Thymus (tissue), 11 donors: ENCODE measurements at regions not wholly inside any gene's neighbourhood (a gene's known extent, or its start where the extent isn't known, plus 50 kb on each side); places are given as distances from the start of the nearest gene placed in this dataset.

Source experiments
- DNase-seq, 9 donors: peaks; one replicate each; pipeline ENCODE4 v3.0.0-alpha.2; 2013; ENCODE audit warnings: low spot score in 9 of 9, low read depth in 6 of 9, missing footprints in 1 of 9
- H3K27ac ChIP-seq, 2 donors: one replicate each; pipeline ENCODE4 v1.5.1; 2013; ENCODE audit warnings: control low read depth in 1 of 2, low read depth in 1 of 2, low read length in 1 of 2, mild to moderate bottlenecking in 1 of 2, moderate library complexity in 1 of 2
- H3K27me3 ChIP-seq, 2 donors: one replicate each; pipeline ENCODE4 v1.5.1; 2013; ENCODE audit warnings: low read length in 1 of 2; ENCODE audit not compliant: control insufficient read depth in 2 of 2, insufficient read depth in 1 of 2
- H3K36me3 ChIP-seq, 2 donors: one replicate each; pipeline ENCODE4 v1.5.1; 2013; ENCODE audit warnings: low read length in 1 of 2, mild to moderate bottlenecking in 1 of 2, moderate library complexity in 1 of 2; ENCODE audit not compliant: control insufficient read depth in 2 of 2, insufficient read depth in 2 of 2
- H3K4me1 ChIP-seq, 2 donors: one replicate each; pipeline ENCODE4 v1.5.1; 2013; ENCODE audit warnings: low read length in 2 of 2; ENCODE audit not compliant: control insufficient read depth in 2 of 2, insufficient read depth in 2 of 2
- H3K4me3 ChIP-seq, 2 donors: one replicate each; pipeline ENCODE4 v1.5.1; 2013; ENCODE audit warnings: low read length in 2 of 2, control low read depth in 1 of 2, mild to moderate bottlenecking in 1 of 2
- H3K9me3 ChIP-seq, 2 donors: one replicate each; pipeline ENCODE4 v1.5.1; 2013; ENCODE audit warnings: low read length in 1 of 2, mild to moderate bottlenecking in 1 of 2; ENCODE audit not compliant: control insufficient read depth in 2 of 2, insufficient read depth in 1 of 2
- WGBS: extraction: QIAGEN DNeasy Blood & Tissue Kit; methylation state at CpG from one replicate; pipeline ENCODE4 v1.1.7; 2013; 5-methylcytosine and 5-hydroxymethylcytosine counted together
- donor health status: healthy.

GRCh38 chr7:17678896-17679295 is 261.4 kb downstream of the SNX13 start:
- no peaks in the 10 kb centered on the region for H3K9me3 ChIP-seq
- H3K36me3 ChIP-seq, result no peaks in the 10 kb centered on the region
- 98% methylated on average over 2 of the region's 2 CpGs for WGBS
- DNase-seq, result no peak
- no peaks in the 10 kb centered on the region for H3K4me1 ChIP-seq
- H3K27ac ChIP-seq, result no peak overlapping the region
- no peaks in the 10 kb centered on the region for H3K27me3 ChIP-seq
- H3K4me3 ChIP-seq, result no peak overlapping the region

DNA sequence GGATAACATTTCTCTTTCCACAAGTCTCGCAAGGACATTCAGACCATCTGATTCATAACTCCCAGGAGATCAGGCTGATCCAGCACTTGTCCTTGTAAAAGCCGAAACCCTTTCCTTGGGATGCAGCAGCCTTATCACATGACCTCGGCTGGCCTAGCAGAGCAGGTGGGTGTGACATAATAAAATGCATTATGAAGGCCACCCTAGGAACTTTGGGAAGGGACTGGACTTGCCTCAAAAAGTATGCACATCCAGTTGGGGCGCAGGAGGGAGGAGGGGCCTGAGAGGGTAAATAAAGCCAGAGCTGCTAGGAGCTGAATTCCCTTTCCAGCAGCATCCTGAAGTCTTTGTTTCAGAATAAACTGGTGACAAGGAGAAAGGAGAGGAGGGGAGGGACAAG is 260.8 kb downstream of the SNX13 start:
- no peak for DNase-seq
- no peaks in the 10 kb centered on the region for H3K36me3 ChIP-seq
- H3K4me3 ChIP-seq, result no peak overlapping the region
- no peak overlapping the region for H3K27ac ChIP-seq
- H3K9me3 ChIP-seq, result no peaks in the 10 kb centered on the region
- 97% methylated on average over 4 of the region's 4 CpGs for WGBS
- no peaks in the 10 kb centered on the region for H3K27me3 ChIP-seq
- H3K4me1 ChIP-seq, result no peaks in the 10 kb centered on the region

- DNase-seq, result peak in 1 of 9 donors; percentile 7
- no peaks in the 10 kb centered on the region for H3K27me3 ChIP-seq
- no peak overlapping the region for H3K27ac ChIP-seq
- H3K9me3 ChIP-seq, result no peaks in the 10 kb centered on the region
- H3K4me1 ChIP-seq, result no peaks in the 10 kb centered on the region
- H3K36me3 ChIP-seq, result no peaks in the 10 kb centered on the region
- H3K4me3 ChIP-seq, result no peak overlapping the region
- WGBS, result 89% methylated on average over 6 of the region's 6 CpGs
These were observed 260.3 kb downstream of the SNX13 start for GRCh38 chr7:17680026-17680425.

- no peaks in the 10 kb centered on the region for H3K9me3 ChIP-seq
- H3K4me3 ChIP-seq, result no peak overlapping the region
- no peaks in the 10 kb centered on the region for H3K27me3 ChIP-seq
- H3K36me3 ChIP-seq, result no peaks in the 10 kb centered on the region
- no peaks in the 10 kb centered on the region for H3K4me1 ChIP-seq
- H3K27ac ChIP-seq, result no peak overlapping the region
- DNase-seq, result peak in 4 of 9 donors; percentile 3 to 45 (median 8)
- 53% methylated on average over 5 of the region's 5 CpGs for WGBS
These were observed 259.3 kb downstream of the SNX13 start for GRCh38 chr7:17680943-17681351.

GRCh38 chr7:17681965-17682364 is 258.3 kb downstream of the SNX13 start:
- WGBS, result 99% methylated on average over 4 of the region's 4 CpGs
- Histone ChIP-seq H3K27ac (no peak overlapping the region), H3K27me3 (no peaks in the 10 kb centered on the region), H3K4me3 (no peak overlapping the region), H3K36me3 (no peaks in the 10 kb centered on the region), H3K4me1 (no peaks in the 10 kb centered on the region), H3K9me3 (no peaks in the 10 kb centered on the region)
- DNase-seq, result no peak

- Histone ChIP-seq H3K36me3 (no peaks in the 10 kb centered on the region), H3K27me3 (no peaks in the 10 kb centered on the region)
- WGBS, result 97% methylated on average over 3 of the region's 3 CpGs
These were observed 257.7 kb downstream of the SNX13 start for GRCh38 chr7:17682586-17682985.

GRCh38 chr7:17685141-17685540 is 255.2 kb downstream of the SNX13 start:
- H3K9me3 ChIP-seq, result no peaks in the 10 kb centered on the region
- no peaks in the 10 kb centered on the region for H3K4me1 ChIP-seq
- H3K4me3 ChIP-seq, result no peak overlapping the region
- no peak overlapping the region for H3K27ac ChIP-seq
- WGBS, result 98% methylated on average over 5 of the region's 5 CpGs
- DNase-seq, result no peak
- no peaks in the 10 kb centered on the region for H3K36me3 ChIP-seq
- no peaks in the 10 kb centered on the region for H3K27me3 ChIP-seq

More at GRCh38 chr7:17682586-17682985, 257.7 kb downstream of the SNX13 start:
- Histone ChIP-seq H3K4me3 (no peak overlapping the region), H3K9me3 (no peaks in the 10 kb centered on the region), H3K4me1 (no peaks in the 10 kb centered on the region), H3K27ac (no peak overlapping the region)
- no peak for DNase-seq

DNA sequence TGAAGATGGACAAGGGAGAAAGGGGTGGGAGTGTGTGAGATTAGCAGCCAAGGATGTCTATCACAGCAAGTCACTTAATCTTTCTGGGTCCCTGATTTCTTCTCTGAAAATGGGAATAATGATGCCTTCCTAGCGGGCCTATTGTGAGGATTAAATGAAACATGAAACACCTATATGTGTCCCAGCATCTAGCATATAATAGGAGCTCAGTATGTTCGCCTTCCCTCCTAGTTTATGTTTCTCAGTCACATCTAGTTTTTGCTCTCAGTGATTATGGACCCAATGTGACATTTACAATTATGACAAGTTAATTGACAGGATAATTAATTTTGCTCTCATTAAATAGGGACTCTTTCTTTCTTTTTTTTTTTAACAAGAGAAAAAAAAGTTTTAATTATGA is 252.9 kb downstream of the SNX13 start:
- H3K4me1 ChIP-seq, result no peaks in the 10 kb centered on the region
- WGBS, result 93% methylated on average over 2 of the region's 2 CpGs
- H3K4me3 ChIP-seq, result no peak overlapping the region
- DNase-seq, result no peak
- H3K27ac ChIP-seq, result no peak overlapping the region
- no peaks in the 10 kb centered on the region for H3K9me3 ChIP-seq
- H3K36me3 ChIP-seq, result no peaks in the 10 kb centered on the region
- no peaks in the 10 kb centered on the region for H3K27me3 ChIP-seq

GRCh38 chr7:17689361-17689902 is 250.9 kb downstream of the SNX13 start:
- WGBS, result 84% methylated on average over 5 of the region's 5 CpGs

DNA sequence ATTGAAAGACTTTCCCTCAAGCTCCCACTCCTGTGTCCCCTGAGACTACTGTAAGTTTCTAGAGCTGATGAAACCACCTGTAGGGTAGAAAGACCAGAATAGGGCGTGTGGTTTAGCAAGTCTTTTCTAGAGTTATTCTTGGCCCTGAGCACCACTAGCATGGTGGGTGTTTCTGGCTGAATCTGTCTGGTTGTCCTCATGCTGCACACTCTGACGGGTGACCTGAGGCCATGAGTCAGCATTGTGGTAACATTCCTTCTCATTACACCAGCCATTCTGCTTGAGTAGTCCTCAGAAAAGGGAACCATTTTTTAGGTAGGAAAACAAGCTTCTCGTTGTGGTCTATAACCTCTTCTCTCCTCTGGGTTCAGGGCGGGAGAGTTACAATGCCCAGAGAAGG is 250.3 kb downstream of the SNX13 start:
- Histone ChIP-seq H3K4me1 (no peaks in the 10 kb centered on the region), H3K27me3 (no peaks in the 10 kb centered on the region), H3K4me3 (no peak overlapping the region), H3K36me3 (no peaks in the 10 kb centered on the region), H3K27ac (no peak overlapping the region), H3K9me3 (no peaks in the 10 kb centered on the region)
- 38% methylated on average over 4 of the region's 4 CpGs for WGBS
- DNase-seq, result no peak

More at GRCh38 chr7:17689361-17689902, 250.9 kb downstream of the SNX13 start:
- H3K27ac ChIP-seq, result no peak overlapping the region
- H3K4me1 ChIP-seq, result no peaks in the 10 kb centered on the region
- H3K27me3 ChIP-seq, result no peaks in the 10 kb centered on the region
- no peak for DNase-seq
- no peaks in the 10 kb centered on the region for H3K36me3 ChIP-seq
- no peak overlapping the region for H3K4me3 ChIP-seq
- H3K9me3 ChIP-seq, result no peaks in the 10 kb centered on the region
